WERI-Rb-1 (cell line): ENCODE measurements at regions not wholly inside any gene's neighbourhood (a gene's known extent, or its start where the extent isn't known, plus 50 kb on each side); places are given as distances from the start of the nearest gene placed in this dataset.

Experiments used
- DNase-seq: peaks from one replicate; pipeline ENCODE4 v3.0.0-alpha.2; 2020
- H3K27ac ChIP-seq: fragments of 250-450 bp; sonication (Bioruptor Pico); 2 replicates; pipeline ENCODE4 v1.5.1; 2020; ENCODE audit warnings: mild to moderate bottlenecking, moderate library complexity
- H3K27me3 ChIP-seq: fragments of 250-450 bp; sonication (Bioruptor Pico); 2 replicates; pipeline ENCODE4 v1.5.1; 2021; ENCODE audit warnings: mild to moderate bottlenecking, low read depth, moderate library complexity; ENCODE audit not compliant: insufficient read depth, severe bottlenecking
- H3K36me3 ChIP-seq: fragments of 250-450 bp; sonication (Bioruptor Pico); 2 replicates; pipeline ENCODE4 v1.5.1; 2020; ENCODE audit warnings: mild to moderate bottlenecking, moderate library complexity
- H3K4me3 ChIP-seq: 2 replicates; pipeline ENCODE4 v1.5.1; 2011; ENCODE audit warnings: low read depth, mild to moderate bottlenecking, control low read depth, low read length
- H3K9me3 ChIP-seq: fragments of 250-450 bp; sonication (Bioruptor Pico); 2 replicates; pipeline ENCODE4 v1.5.1; 2021; ENCODE audit warnings: mild to moderate bottlenecking, moderate library complexity; ENCODE audit not compliant: severe bottlenecking
- CTCF ChIP-seq: IDR thresholded peaks from 2 replicates; pipeline ENCODE4 v1.5.1; 2011; ENCODE audit warnings: low read depth, mild to moderate bottlenecking, control low read depth, inconsistent platforms, low read length

GRCh38 chr9:82412586-82413305, 424.2 kb downstream of the SPATA31D1 start:
- H3K27ac ChIP-seq: no peak overlapping the region
- DNase-seq: no peak
- TF ChIP-seq CTCF: no peak
- no peaks in the 10 kb centered on the region for H3K36me3 ChIP-seq
- no peak overlapping the region for H3K4me3 ChIP-seq
- H3K9me3 ChIP-seq: no peaks in the 10 kb centered on the region
- H3K27me3 ChIP-seq: no peaks in the 10 kb centered on the region

- Histone ChIP-seq H3K36me3 (no peaks in the 10 kb centered on the region), H3K27me3 (no peaks in the 10 kb centered on the region), H3K4me3 (no peak overlapping the region), H3K9me3 (no peaks in the 10 kb centered on the region), H3K27ac (no peak overlapping the region)
- TF ChIP-seq CTCF: no peak
- no peak for DNase-seq
Measured at GRCh38 chr9:82417501-82417900, 428.9 kb downstream of the SPATA31D1 start.

GRCh38 chr9:82418334-82418733, 429.8 kb downstream of the SPATA31D1 start:
- no peaks in the 10 kb centered on the region for H3K27me3 ChIP-seq
- H3K36me3 ChIP-seq: no peaks in the 10 kb centered on the region
- no peak for TF ChIP-seq CTCF
- H3K4me3 ChIP-seq: no peak overlapping the region
- H3K9me3 ChIP-seq: no peaks in the 10 kb centered on the region
- no peak for DNase-seq
- H3K27ac ChIP-seq: no peak overlapping the region

GRCh38 chr9:82419696-82420486, 431.3 kb downstream of the SPATA31D1 start:
- Histone ChIP-seq H3K9me3 (no peaks in the 10 kb centered on the region), H3K27ac (no peak overlapping the region), H3K36me3 (no peaks in the 10 kb centered on the region), H3K4me3 (no peak overlapping the region), H3K27me3 (no peaks in the 10 kb centered on the region)
- DNase-seq: no peak
- no peak for TF ChIP-seq CTCF

GRCh38 chr9:82421498-82421897, 432.9 kb downstream of the SPATA31D1 start:
- Histone ChIP-seq H3K27me3 (no peaks in the 10 kb centered on the region), H3K9me3 (no peaks in the 10 kb centered on the region), H3K27ac (no peak overlapping the region), H3K36me3 (no peaks in the 10 kb centered on the region), H3K4me3 (no peak overlapping the region)
- TF ChIP-seq CTCF: no peak
- DNase-seq: no peak
